Mammary epithelial cell (primary cell): ENCODE measurements at regions not wholly inside any gene's neighbourhood (a gene's known extent, or its start where the extent isn't known, plus 50 kb on each side); places are given as distances from the start of the nearest gene placed in this dataset.

Source experiments
- EZH2 ChIP-seq: IDR thresholded peaks from 2 replicates; pipeline ENCODE4 v1.6.1; 2012; ENCODE audit warnings: low read length, inconsistent platforms, borderline replicate concordance
- TF ChIP-seq, protein P1 (sequence below), 2 donors: IDR thresholded peaks in 1 of 2; conservative IDR thresholded peaks in 1 of 2; 2 replicates each; pipeline ENCODE4 v1.5.1; 2011 to 2012; ENCODE audit warnings: inconsistent platforms in 2 of 2, low read length in 2 of 2, mild to moderate bottlenecking in 2 of 2, control low read depth in 1 of 2, low read depth in 1 of 2; ENCODE audit not compliant: insufficient read depth in 1 of 2; ENCODE audit errors: extremely low read depth in 1 of 2

DNA sequence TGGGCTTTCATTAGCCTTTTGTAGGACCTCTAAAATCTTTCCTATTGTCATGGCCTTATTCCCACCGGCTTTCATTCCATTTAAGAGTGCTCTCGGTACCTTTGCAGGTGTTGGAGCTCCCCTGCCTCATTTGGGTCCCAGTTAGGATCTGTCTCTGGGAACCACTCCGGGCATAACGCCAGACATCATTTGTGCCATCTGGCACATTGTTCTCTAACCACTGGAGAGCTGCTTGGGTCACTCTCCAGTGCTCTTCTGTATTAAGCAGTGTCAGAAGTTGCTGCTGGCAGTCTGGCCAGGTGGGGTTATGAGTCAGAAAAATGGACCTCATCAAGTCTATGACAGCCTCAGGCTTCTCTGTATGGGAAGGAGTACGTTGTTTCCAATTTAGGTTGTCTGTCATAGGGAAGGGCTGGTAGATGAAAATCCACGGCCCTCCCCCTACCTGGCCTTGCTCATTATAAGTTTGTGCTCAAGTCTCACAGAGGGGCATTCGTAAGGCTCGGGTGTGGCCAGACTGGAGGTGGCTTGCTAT, 62.9 kb upstream of the MOCS1 start:
- TF ChIP-seq EZH2: no peak
- TF ChIP-seq, protein P1, sequence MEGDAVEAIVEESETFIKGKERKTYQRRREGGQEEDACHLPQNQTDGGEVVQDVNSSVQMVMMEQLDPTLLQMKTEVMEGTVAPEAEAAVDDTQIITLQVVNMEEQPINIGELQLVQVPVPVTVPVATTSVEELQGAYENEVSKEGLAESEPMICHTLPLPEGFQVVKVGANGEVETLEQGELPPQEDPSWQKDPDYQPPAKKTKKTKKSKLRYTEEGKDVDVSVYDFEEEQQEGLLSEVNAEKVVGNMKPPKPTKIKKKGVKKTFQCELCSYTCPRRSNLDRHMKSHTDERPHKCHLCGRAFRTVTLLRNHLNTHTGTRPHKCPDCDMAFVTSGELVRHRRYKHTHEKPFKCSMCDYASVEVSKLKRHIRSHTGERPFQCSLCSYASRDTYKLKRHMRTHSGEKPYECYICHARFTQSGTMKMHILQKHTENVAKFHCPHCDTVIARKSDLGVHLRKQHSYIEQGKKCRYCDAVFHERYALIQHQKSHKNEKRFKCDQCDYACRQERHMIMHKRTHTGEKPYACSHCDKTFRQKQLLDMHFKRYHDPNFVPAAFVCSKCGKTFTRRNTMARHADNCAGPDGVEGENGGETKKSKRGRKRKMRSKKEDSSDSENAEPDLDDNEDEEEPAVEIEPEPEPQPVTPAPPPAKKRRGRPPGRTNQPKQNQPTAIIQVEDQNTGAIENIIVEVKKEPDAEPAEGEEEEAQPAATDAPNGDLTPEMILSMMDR (conservative IDR thresholded peaks at IDR 0.05 in 1 of 2, IDR thresholded peaks at IDR 0.05 in 1 of 2; ENCODE audit: extremely low read depth in 1 of 2, insufficient read depth in 1 of 2, low read depth in 1 of 2, low read length in 2 of 2): no peak
